GM19351 (cell line): ENCODE measurements at regions not wholly inside any gene's neighbourhood (a gene's known extent, or its start where the extent isn't known, plus 50 kb on each side); places are given as distances from the start of the nearest gene placed in this dataset.

Experiments used
- ATAC-seq: cut with Tn5 transposase; IDR thresholded peaks from one replicate; pipeline ENCODE4 v1.9.1; 2021; ENCODE audit warnings: mild to moderate bottlenecking, moderate library complexity; ENCODE audit not compliant: unreplicated experiment

DNA sequence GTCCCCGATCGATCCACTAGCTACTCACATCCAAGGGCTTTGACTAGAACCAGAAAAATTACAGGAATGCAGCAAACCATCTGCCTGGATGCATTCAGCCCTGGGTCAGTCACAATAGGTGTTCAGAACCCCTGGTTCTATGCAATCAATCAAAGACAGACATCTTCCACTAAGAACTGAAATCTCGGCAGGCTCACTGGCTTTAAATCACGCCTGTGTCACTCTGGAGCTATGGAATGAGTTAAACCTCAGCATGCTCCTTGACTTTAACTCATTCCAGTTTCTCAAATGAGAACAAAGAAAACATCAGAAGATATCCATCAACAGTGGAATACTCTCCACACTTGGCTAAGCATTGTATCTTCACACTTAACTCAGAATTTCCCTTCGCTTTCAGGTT, 68.1 kb upstream of the SPTBN1 start:
- no peak for ATAC-seq

DNA sequence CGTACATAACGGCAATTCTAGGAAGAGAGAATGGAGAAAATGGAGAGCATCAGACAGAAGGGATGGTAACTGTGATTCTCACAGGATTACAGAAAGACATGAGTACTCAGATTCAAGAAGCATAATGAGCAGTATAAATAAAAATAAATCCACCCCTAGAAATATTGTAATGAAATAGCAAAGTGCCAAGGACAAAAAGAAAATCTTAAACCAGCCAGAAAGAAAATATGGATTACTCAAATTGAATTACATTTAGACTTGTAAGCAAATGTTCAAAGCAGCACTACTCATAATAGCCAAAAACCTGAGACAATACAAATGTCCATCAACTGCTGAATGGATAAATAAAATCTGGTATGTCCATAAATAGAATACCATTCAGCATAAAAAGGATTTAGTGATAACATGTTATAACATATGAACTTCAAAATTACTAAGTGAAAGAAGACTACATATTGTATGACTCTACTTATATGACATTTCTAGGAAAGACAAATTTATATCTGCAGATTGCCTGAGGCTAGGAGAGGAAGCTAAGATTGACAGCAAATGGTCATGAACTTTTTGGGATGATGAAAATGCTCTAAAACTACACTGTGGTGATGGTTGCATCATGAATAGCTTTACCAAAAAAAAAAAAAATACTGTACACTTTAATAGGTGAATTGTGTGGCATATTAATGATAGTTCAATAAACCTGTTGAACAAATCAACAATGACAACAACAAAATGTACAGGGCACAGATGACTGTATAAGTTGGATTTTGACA, 63.4 kb upstream of the SPTBN1 start:
- ATAC-seq, result no peak

DNA sequence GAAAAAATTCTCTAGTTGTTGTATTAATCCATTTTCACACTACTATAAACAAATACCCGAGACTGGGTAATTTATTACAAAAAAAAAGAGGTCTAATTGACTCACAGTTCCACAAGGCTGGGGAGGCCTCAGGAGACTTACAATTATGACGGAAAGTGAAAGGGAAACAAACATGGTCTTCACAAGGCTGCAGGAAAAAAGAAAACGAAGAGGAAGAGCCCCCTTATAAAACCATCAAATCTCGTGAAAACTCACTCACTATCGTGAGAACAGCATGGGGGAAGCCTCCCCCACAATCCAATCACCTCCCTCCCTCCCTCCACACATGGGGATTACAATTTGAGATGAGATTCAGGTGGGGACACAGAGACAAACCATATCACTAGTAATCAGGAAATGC, 61.7 kb upstream of the SPTBN1 start:
- peak; percentile 78 for ATAC-seq

DNA sequence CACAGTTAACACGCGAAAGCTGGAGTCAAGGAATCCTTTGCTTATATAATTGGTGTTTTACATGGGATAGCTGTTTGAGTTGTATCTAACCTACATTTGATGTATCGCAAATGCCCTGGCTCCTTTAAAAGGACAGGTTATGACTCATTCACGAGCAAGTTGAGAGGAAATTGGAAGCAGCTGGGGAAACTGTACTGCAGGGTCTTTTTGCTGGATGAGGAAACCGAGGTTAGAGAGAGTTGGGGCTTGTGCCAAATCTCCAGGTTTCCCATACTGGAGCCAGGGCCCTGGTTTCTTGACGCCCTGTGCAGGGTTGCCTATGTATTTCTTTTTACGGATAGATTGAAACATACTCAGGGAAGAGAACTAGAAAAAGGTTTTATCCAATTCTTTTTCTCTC, 60.0 kb upstream of the SPTBN1 start:
- ATAC-seq, result no peak

DNA sequence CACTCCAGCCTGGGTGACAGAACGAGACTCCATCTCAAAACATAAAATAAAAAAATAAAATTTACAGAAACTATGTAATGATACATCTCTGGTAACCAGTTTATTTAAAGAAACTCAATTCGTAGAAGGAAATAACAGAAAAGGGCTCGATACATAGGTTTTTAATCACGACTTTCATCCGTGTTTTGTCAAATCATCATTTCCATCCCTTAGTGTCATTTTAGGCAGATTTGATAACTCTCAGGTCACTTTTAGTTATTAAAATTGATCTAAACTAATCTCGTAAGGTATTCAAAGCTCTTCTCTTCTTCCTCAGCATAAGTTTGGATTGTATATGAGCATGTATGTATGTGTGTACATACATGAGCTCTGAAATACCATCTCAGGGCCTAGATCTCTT, 59.3 kb upstream of the SPTBN1 start:
- no peak for ATAC-seq

DNA sequence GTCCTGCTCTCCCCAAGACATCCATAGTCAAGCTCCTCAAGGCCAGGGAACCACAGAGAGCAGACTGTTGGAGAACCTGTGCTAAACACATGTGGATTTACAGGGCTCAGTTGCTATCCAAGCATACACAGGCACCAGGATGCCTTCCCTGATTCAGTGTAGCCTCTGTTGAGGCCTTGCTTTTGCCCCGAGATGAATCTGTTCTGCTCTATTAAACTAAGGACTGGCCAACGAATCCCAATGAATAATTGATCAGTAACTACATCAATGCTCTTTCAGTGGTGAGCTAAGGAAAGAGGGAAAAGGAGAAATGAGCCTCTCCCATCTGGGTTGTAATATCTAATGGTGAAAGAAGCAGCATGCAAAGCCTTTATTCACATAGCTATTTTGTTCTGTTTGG, 58.7 kb upstream of the SPTBN1 start:
- ATAC-seq, result no peak

DNA sequence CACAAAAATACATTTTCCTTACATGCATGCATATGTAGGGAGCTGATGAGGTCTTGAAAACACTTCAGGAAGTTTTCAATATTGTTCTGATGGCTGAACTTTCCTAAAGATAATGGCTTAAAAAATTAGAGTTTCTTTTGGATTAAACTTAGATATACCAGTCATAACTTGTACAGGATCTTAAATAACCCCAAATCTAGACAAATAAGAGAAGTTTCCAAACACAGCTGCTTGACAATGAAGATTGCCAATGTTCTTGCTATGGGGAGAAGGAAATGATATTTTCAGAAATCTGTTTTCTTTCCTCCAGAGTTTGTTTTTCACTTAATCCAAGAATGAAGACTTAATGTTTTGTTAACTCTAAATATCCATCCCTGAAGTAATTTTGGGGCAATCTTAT, 54.6 kb upstream of the SPTBN1 start:
- no peak for ATAC-seq

DNA sequence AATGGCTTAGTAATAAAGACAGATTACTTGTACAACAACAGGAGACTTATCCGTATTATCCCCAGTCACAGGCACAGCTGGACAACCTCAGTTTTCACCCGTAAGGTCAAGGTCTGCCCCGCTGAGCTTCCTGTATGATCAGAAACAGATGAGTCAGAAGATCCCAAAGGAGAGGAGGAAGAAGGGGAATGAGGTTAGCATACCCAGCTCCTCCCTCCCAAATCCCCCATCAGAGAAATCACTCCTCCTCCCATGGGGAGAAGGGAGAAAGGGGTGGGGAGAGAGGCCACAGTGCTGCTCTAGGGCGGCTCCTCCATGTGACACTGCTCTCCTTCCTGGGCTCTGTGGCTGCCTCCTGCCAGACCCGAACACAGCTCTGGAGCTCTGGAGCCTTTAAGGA, 53.8 kb upstream of the SPTBN1 start:
- no peak for ATAC-seq

DNA sequence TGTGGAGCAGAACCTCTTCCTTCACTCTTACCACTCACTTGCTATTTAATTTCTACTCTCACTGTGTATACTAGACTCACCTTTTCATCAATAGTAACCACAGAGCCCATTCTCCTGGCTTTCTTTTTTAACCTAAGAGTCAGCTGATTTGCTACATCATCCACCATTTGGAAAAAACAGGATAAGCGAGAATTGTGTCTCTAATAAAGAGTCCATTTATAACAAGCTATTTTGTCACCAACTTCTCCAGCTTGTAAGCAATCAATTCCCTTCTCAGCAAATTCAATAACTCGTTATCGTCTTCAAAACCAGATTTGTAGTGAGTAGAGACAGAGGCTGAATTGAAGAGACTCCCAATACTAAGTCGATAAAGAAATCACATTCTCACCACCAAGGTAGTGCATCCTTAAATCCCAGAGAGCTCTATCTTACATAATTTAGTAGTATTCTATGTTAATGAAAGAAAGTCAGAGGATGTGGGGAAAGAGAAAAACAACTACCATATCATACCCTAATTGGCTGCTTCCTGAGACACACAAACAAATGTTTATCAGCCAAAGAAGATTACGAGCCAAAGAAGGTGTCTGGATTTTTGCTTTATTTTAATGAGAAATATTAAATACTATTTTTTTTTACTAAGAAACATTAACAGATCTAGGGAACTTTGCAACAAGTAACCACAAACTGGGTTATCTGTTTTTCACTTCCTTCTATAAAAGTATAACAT, 52.5 kb upstream of the SPTBN1 start:
- no peak for ATAC-seq

DNA sequence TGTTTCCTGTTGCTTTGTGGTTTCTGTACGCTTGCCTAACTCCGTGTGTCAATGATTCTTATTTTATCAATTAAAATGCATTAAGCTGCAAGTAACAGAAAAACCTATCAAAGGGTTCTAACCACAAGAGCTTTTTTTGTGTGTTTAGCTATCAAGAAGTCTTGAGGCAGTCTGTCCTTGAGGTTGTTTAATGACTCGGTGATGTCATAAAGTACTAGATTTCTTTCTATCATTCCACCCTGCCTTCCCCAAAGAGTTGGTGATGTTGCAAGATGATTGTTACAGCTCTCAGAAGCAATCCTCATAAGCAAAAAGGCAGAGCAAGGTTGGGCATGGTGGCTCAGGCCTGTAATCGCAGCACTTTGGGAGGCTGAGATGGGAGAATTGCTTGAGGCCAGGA, 51.9 kb upstream of the SPTBN1 start:
- ATAC-seq, result no peak

DNA sequence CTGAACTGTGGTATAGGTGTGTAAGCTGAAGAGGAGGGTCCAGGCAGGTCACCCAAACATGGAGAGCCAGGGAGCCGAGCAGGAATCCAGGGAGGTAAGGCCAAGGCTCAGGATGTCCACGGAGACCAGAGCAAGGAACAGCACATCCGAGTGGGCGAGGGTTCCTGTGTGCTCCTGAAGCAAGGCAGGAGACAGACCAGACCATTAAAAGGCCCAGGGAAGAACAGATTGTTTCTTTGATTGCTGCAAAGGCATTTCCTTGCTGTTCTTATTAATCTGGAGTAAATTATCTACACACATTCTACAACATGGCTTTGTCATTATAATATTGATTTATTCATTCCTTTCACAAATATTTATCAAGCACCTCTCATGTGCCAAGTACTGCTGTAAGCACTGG, 50.1 kb upstream of the SPTBN1 start:
- no peak for ATAC-seq
